ENCODE measurements at regions not wholly inside any gene's neighbourhood (a gene's known extent, or its start where the extent isn't known, plus 50 kb on each side); places are given as distances from the start of the nearest gene placed in this dataset.

DNA sequence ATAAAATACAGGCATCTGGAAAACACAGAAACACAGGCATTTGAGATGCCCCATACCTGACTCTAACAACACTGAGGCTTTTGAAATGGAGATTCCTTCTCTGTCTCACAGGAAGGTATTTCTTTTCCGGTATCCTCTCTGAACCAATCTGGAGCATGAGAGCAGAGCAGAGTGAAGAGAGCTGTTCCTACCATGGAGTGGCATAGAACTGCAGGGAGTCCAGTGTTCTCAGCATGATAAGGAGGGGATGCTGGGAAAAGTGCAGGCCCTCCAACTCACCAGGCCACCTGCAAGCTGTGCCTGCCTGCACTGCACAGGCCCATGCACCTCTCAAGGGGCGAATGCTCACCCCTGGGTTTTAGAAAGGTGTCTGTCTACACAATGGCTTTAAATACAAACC lies 89.2 kb downstream of the FOXA2 start:
- Histone ChIP-seq H3K27me3 (ENCODE audit: control insufficient read depth, extremely low read depth, insufficient read depth, low read length) (peaks cover 9% of the 10 kb centered on the region), H3K4me1 (ENCODE audit: control insufficient read depth, extremely low read depth, insufficient read depth, low read length) (no peaks in the 10 kb centered on the region), H3K9ac (ENCODE audit: control insufficient read depth, extremely low read depth, insufficient read depth, low read length) (no peak overlapping the region), H3K9me1 (ENCODE audit: control insufficient read depth, extremely low read depth, insufficient read depth, low read length) (no peaks in the 10 kb centered on the region), H3K4me3 (ENCODE audit: control insufficient read depth in 2 of 3, extremely low read depth in 1 of 3, insufficient read depth in 2 of 3, low read depth in 1 of 3, low read length in 3 of 3) (no peak overlapping the region), H3K79me2 (ENCODE audit: control insufficient read depth, insufficient read depth, low read length) (no peaks in the 10 kb centered on the region), H3K36me3 (ENCODE audit: control insufficient read depth in 2 of 2, extremely low read depth in 1 of 2, insufficient read depth in 2 of 2, low read length in 2 of 2) (no peaks in the 10 kb centered on the region), H3K27ac (ENCODE audit: control insufficient read depth, insufficient read depth, low read length) (no peak overlapping the region), H4K20me1 (ENCODE audit: control insufficient read depth, extremely low read depth, insufficient read depth, low read length) (no peaks in the 10 kb centered on the region), H3K9me3 (ENCODE audit: control insufficient read depth, low read depth, low read length) (no peaks in the 10 kb centered on the region), H2AFZ (ENCODE audit: control insufficient read depth, low read length) (no peak overlapping the region), H3K4me2 (ENCODE audit: control insufficient read depth, extremely low read depth, insufficient read depth, low read depth, low read length) (no peak overlapping the region)
- FAIRE-seq: no peak
- DNase-seq (ENCODE audit: low read depth, low spot score): no peak
- dilution Hi-C loops (cut with MboI; ENCODE audit: extremely low pct_ligation_motif_present, low sequenced_read_pairs): no loop called here
- TF ChIP-seq EZH2 (IDR thresholded peaks at IDR 0.05; ENCODE audit: low read length): no peak
- TF ChIP-seq, protein P1, sequence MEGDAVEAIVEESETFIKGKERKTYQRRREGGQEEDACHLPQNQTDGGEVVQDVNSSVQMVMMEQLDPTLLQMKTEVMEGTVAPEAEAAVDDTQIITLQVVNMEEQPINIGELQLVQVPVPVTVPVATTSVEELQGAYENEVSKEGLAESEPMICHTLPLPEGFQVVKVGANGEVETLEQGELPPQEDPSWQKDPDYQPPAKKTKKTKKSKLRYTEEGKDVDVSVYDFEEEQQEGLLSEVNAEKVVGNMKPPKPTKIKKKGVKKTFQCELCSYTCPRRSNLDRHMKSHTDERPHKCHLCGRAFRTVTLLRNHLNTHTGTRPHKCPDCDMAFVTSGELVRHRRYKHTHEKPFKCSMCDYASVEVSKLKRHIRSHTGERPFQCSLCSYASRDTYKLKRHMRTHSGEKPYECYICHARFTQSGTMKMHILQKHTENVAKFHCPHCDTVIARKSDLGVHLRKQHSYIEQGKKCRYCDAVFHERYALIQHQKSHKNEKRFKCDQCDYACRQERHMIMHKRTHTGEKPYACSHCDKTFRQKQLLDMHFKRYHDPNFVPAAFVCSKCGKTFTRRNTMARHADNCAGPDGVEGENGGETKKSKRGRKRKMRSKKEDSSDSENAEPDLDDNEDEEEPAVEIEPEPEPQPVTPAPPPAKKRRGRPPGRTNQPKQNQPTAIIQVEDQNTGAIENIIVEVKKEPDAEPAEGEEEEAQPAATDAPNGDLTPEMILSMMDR (optimal IDR thresholded peaks at IDR 0.05 in 1 of 3, IDR thresholded peaks at IDR 0.05 in 1 of 3, conservative IDR thresholded peaks at IDR 0.05 in 1 of 3; ENCODE audit: extremely low read depth in 1 of 3, insufficient read depth in 2 of 3, low read length in 3 of 3): no peak

GRCh38 chr20:22492497-22492896 lies 91.9 kb downstream of the FOXA2 start:
- DNase-seq (ENCODE audit: low read depth, low spot score): no peak
- Histone ChIP-seq H3K79me2 (ENCODE audit: control insufficient read depth, insufficient read depth, low read length) (no peaks in the 10 kb centered on the region), H3K4me1 (ENCODE audit: control insufficient read depth, extremely low read depth, insufficient read depth, low read length) (no peaks in the 10 kb centered on the region), H3K27me3 (ENCODE audit: control insufficient read depth, extremely low read depth, insufficient read depth, low read length) (peaks cover 10% of the 10 kb centered on the region), H3K9me3 (ENCODE audit: control insufficient read depth, low read depth, low read length) (no peaks in the 10 kb centered on the region), H3K36me3 (ENCODE audit: control insufficient read depth in 2 of 2, extremely low read depth in 1 of 2, insufficient read depth in 2 of 2, low read length in 2 of 2) (no peaks in the 10 kb centered on the region), H3K4me2 (ENCODE audit: control insufficient read depth, extremely low read depth, insufficient read depth, low read depth, low read length) (no peak overlapping the region), H3K9ac (ENCODE audit: control insufficient read depth, extremely low read depth, insufficient read depth, low read length) (no peak overlapping the region), H4K20me1 (ENCODE audit: control insufficient read depth, extremely low read depth, insufficient read depth, low read length) (no peaks in the 10 kb centered on the region), H3K9me1 (ENCODE audit: control insufficient read depth, extremely low read depth, insufficient read depth, low read length) (no peaks in the 10 kb centered on the region), H3K4me3 (ENCODE audit: control insufficient read depth in 2 of 3, extremely low read depth in 1 of 3, insufficient read depth in 2 of 3, low read depth in 1 of 3, low read length in 3 of 3) (no peak overlapping the region), H2AFZ (ENCODE audit: control insufficient read depth, low read length) (no peak overlapping the region), H3K27ac (ENCODE audit: control insufficient read depth, insufficient read depth, low read length) (no peak overlapping the region)
- TF ChIP-seq, protein P1 (optimal IDR thresholded peaks at IDR 0.05 in 1 of 3, IDR thresholded peaks at IDR 0.05 in 1 of 3, conservative IDR thresholded peaks at IDR 0.05 in 1 of 3; ENCODE audit: extremely low read depth in 1 of 3, insufficient read depth in 2 of 3, low read length in 3 of 3): no peak
- no peak for FAIRE-seq
- dilution Hi-C loops (cut with MboI; ENCODE audit: extremely low pct_ligation_motif_present, low sequenced_read_pairs): no loop called here
